H1 (cell line): ENCODE measurements at regions not wholly inside any gene's neighbourhood (a gene's known extent, or its start where the extent isn't known, plus 50 kb on each side); places are given as distances from the start of the nearest gene placed in this dataset.

ENCODE experiments used
- CTCF ChIA-PET: fragments of 300-600 bp; sonication (Branson Sonifier 250); formaldehyde crosslinking; loops from one replicate; lab custom pipeline; 2021; ENCODE audit not compliant: partially characterized antibody; lab: Charles Lee
- POLR2A ChIA-PET: fragments of 300-600 bp; sonication (Branson Sonifier 250); formaldehyde crosslinking; loops from one replicate; lab custom pipeline; 2021; ENCODE audit warnings: inconsistent platforms; ENCODE audit not compliant: partially characterized antibody; lab: Charles Lee
- DNase-seq, 2 experiments: peaks; one replicate each; pipeline versions ENCODE4 v3.0.0 to v3.0.0-alpha.2; 2010 to 2022; ENCODE audit warnings: low spot score in 2 of 2, low read depth in 1 of 2, mixed read lengths in 1 of 2
- FAIRE-seq: peaks from 2 replicates; lab custom pipeline; 2011; peaks lifted over from hg19 to GRCh38; lab: Jason Lieb, UNC
- H2AFZ ChIP-seq: 2 replicates; pipeline ENCODE4 v1.8.1; 2012; ENCODE audit warnings: low read length, inconsistent platforms
- H2AK5ac ChIP-seq: 2 replicates; pipeline ENCODE4 v1.6.1; 2013; ENCODE audit warnings: low read depth, low read length
- H2BK120ac ChIP-seq: replicated peaks from 2 replicates; pipeline ENCODE3; 2013; ENCODE audit warnings: low read depth, low read length, inconsistent platforms
- H2BK12ac ChIP-seq: 2 replicates; pipeline ENCODE4 v1.6.1; 2013; ENCODE audit warnings: low read depth, low read length
- H2BK15ac ChIP-seq: 2 replicates; pipeline ENCODE4 v1.6.1; 2013; ENCODE audit warnings: low read length
- H2BK20ac ChIP-seq: 2 replicates; pipeline ENCODE4 v1.6.1; 2013; ENCODE audit warnings: low read length
- H2BK5ac ChIP-seq: 2 replicates; pipeline ENCODE4 v1.6.1; 2013; ENCODE audit warnings: low read depth, low read length
- H3K14ac ChIP-seq: 2 replicates; pipeline ENCODE4 v1.6.1; 2013; ENCODE audit warnings: inconsistent platforms; ENCODE audit not compliant: insufficient read length
- H3K18ac ChIP-seq: 2 replicates; pipeline ENCODE4 v1.6.1; 2013; ENCODE audit warnings: low read length; ENCODE audit errors: extremely low read depth
- H3K23ac ChIP-seq: 2 replicates; pipeline ENCODE4 v1.6.1; 2013; ENCODE audit warnings: inconsistent platforms; ENCODE audit not compliant: insufficient read length
- H3K23me2 ChIP-seq: 2 replicates; pipeline ENCODE4 v1.6.1; 2013; ENCODE audit warnings: low read depth, low read length
- H3K27ac ChIP-seq: 2 replicates; pipeline ENCODE4 v1.6.1; 2011; ENCODE audit warnings: low read depth, low read length, inconsistent platforms
- H3K27me3 ChIP-seq, 4 experiments: replicated peaks in 1 of 4; 1 replicate in 1 of 4; 2 replicates in 3 of 4; pipeline versions ENCODE4 v1.6.1 to v1.8.1; 2011 to 2013; ENCODE audit warnings: low read length in 3 of 4, mild to moderate bottlenecking in 3 of 4, inconsistent platforms in 2 of 4, mixed read lengths in 2 of 4, moderate library complexity in 1 of 4; ENCODE audit not compliant: control insufficient read depth in 3 of 4, insufficient read depth in 3 of 4; ENCODE audit errors: extremely low read depth in 1 of 4
- H3K36me3 ChIP-seq, 4 experiments: 2 replicates each; pipeline versions ENCODE4 v1.6.1 to v1.8.1; 2011 to 2013; ENCODE audit warnings: mild to moderate bottlenecking in 4 of 4, low read length in 3 of 4, moderate library complexity in 2 of 4, control low read depth in 1 of 4, inconsistent platforms in 1 of 4; ENCODE audit not compliant: insufficient read depth in 4 of 4, control insufficient read depth in 2 of 4
- H3K4ac ChIP-seq: replicated peaks from 2 replicates; pipeline ENCODE3; 2013; ENCODE audit warnings: low read length, low read depth, mixed read lengths, inconsistent platforms; ENCODE audit not compliant: insufficient read length
- H3K4me1 ChIP-seq, 4 experiments: replicated peaks in 1 of 4; 1 replicate in 1 of 4; 2 replicates in 3 of 4; pipeline versions ENCODE4 v1.6.1 to v1.8.1; 2011 to 2013; ENCODE audit warnings: low read length in 3 of 4, inconsistent platforms in 2 of 4, mixed read lengths in 1 of 4; ENCODE audit not compliant: insufficient read depth in 4 of 4, control insufficient read depth in 3 of 4
- H3K4me2 ChIP-seq, 2 experiments: 2 replicates each; pipeline versions ENCODE4 v1.6.1 to v1.8.1; 2011 to 2013; ENCODE audit warnings: low read depth in 2 of 2, low read length in 2 of 2, control low read depth in 1 of 2, inconsistent platforms in 1 of 2, mild to moderate bottlenecking in 1 of 2; ENCODE audit not compliant: insufficient read depth in 1 of 2
- H3K4me3 ChIP-seq, 4 experiments: fragments of 200-600, 300-600 bp in 1 of 4; sonication (generic), shearing (Covaris generic), sonication (Bioruptor Twin) in 1 of 4; 2 replicates each; pipeline versions ENCODE4 v1.5.1 to v1.8.1; 2011 to 2016; ENCODE audit warnings: low read length in 4 of 4, low read depth in 3 of 4, control low read depth in 2 of 4, inconsistent platforms in 2 of 4, mild to moderate bottlenecking in 2 of 4, mixed read lengths in 1 of 4, moderate library complexity in 1 of 4; ENCODE audit not compliant: insufficient read depth in 2 of 4; ENCODE audit errors: extremely low read depth in 1 of 4
- H3K56ac ChIP-seq: replicated peaks from 2 replicates; pipeline ENCODE3; 2013; ENCODE audit warnings: low read depth, mild to moderate bottlenecking, mixed read lengths, low read length, inconsistent platforms; ENCODE audit not compliant: insufficient read length
- H3K79me1 ChIP-seq: 2 replicates; pipeline ENCODE4 v1.6.1; 2013; ENCODE audit warnings: low read depth, low read length, control low read depth
- H3K79me2 ChIP-seq, 2 experiments: 2 replicates each; pipeline versions ENCODE4 v1.6.1 to v1.8.1; 2012 to 2013; ENCODE audit warnings: low read length in 2 of 2, mild to moderate bottlenecking in 2 of 2, inconsistent platforms in 1 of 2; ENCODE audit not compliant: insufficient read depth in 2 of 2, control insufficient read depth in 1 of 2
- H3K9ac ChIP-seq, 4 experiments: replicated peaks in 1 of 4; 1 replicate in 1 of 4; 2 replicates in 3 of 4; pipeline versions ENCODE4 v1.6.1 to v1.8.1; 2011 to 2013; ENCODE audit warnings: low read depth in 3 of 4, low read length in 3 of 4, control low read depth in 2 of 4, mild to moderate bottlenecking in 2 of 4, moderate library complexity in 2 of 4, inconsistent platforms in 1 of 4; ENCODE audit errors: extremely low read depth in 1 of 4
- H3K9me3 ChIP-seq, 2 experiments: 2 replicates each; pipeline versions ENCODE4 v1.6.1 to v1.8.1; 2012 to 2013; ENCODE audit warnings: mild to moderate bottlenecking in 2 of 2, moderate library complexity in 2 of 2, control low read depth in 1 of 2, inconsistent platforms in 1 of 2, low read depth in 1 of 2, low read length in 1 of 2, mixed read lengths in 1 of 2; ENCODE audit not compliant: insufficient read depth in 2 of 2
- H4K20me1 ChIP-seq, 2 experiments: replicated peaks in 1 of 2; 2 replicates each; pipeline versions ENCODE3 to v1.8.1; 2011 to 2013; ENCODE audit warnings: inconsistent platforms in 2 of 2, low read length in 2 of 2, mild to moderate bottlenecking in 1 of 2; ENCODE audit not compliant: insufficient read depth in 2 of 2, control insufficient read depth in 1 of 2
- H4K5ac ChIP-seq: 2 replicates; pipeline ENCODE4 v1.6.1; 2013; ENCODE audit warnings: low read length, low read depth, mixed read lengths, inconsistent platforms; ENCODE audit not compliant: insufficient read length
- H4K8ac ChIP-seq: 2 replicates; pipeline ENCODE4 v1.8.0; 2013; ENCODE audit warnings: mild to moderate bottlenecking, moderate library complexity, low read length, inconsistent platforms; ENCODE audit not compliant: insufficient read depth; ENCODE audit errors: extremely low read depth
- H4K91ac ChIP-seq: replicated peaks from 2 replicates; pipeline ENCODE3; 2013; ENCODE audit warnings: low read length, mixed read lengths, inconsistent platforms; ENCODE audit not compliant: insufficient read length
- BACH1 ChIP-seq: IDR thresholded peaks from 2 replicates; pipeline ENCODE4 v1.6.1; 2012; ENCODE audit warnings: low read length, improper control_type of control experiment
- RAD21 ChIP-seq, 2 experiments: IDR thresholded peaks in 1 of 2; conservative IDR thresholded peaks in 1 of 2; 2 replicates each; pipeline ENCODE4 v1.6.1; 2011; ENCODE audit warnings: low read depth in 2 of 2, low read length in 2 of 2, improper control_type of control experiment in 1 of 2, inconsistent platforms in 1 of 2, mild to moderate bottlenecking in 1 of 2, moderate library complexity in 1 of 2
- WGBS, 2 experiments: shearing (Covaris generic) in 1 of 2; methylation state at CpG; one replicate each; pipeline versions ENCODE4 v1.1.6 to v1.1.7; 2013 to 2015; ENCODE audit warnings: low lambda C conversion rate in 2 of 2, mixed read lengths in 2 of 2, inconsistent platforms in 1 of 2, low coverage in 1 of 2, missing lambda C conversion rate in 1 of 2; ENCODE audit not compliant: insufficient replicate concordance in 2 of 2, insufficient coverage in 1 of 2, insufficient read length in 1 of 2; ENCODE audit errors: extremely low coverage in 1 of 2, missing lambda C conversion rate in 1 of 2; 5-methylcytosine and 5-hydroxymethylcytosine counted together

DNA sequence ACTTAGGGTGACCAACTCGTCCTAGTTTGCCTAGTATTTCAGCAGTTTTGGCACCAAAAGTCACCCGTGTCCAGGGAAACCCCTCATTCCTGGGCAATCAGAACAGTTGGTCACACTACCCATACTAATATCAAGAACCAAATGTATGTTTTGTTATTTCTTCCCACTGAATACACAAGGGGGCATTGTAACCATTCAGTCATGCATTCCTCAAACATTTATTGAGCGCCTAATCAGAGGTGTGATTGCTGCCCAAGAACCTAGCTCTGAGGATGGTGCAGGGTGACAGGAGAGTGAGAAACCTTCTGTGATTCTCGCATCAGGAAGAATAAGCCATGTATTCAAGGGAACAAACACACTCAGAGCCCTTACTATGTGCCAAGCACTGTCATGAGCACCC is 69.8 kb upstream of the RAI2 start:
- Histone ChIP-seq H3K23ac (no peak overlapping the region), H4K91ac (no peak overlapping the region), H4K5ac (no peak overlapping the region), H3K79me1 (no peaks in the 10 kb centered on the region), H3K79me2 (no peaks in the 10 kb centered on the region), H3K14ac (no peak overlapping the region), H3K27ac (no peak overlapping the region), H3K27me3 (no peaks in the 10 kb centered on the region), H3K4me1 (peaks cover 0 to 5% (median 0%) of the 10 kb centered on the region in 4 experiments; a peak in 3 of 7 replicates), H3K56ac (no peak overlapping the region), H2AK5ac (no peak overlapping the region), H2BK15ac (no peak overlapping the region), H3K4me3 (no peak overlapping the region), H3K4me2 (no peak overlapping the region), H2BK120ac (no peak overlapping the region), H3K9me3 (no peaks in the 10 kb centered on the region), H3K4ac (no peak overlapping the region), H3K18ac (no peak overlapping the region), H2BK5ac (no peak overlapping the region), H4K8ac (no peak overlapping the region), H2BK12ac (no peak overlapping the region), H4K20me1 (no peaks in the 10 kb centered on the region), H3K36me3 (no peaks in the 10 kb centered on the region), H2BK20ac (no peak overlapping the region), H3K9ac (no peak overlapping the region), H3K23me2 (no peaks in the 10 kb centered on the region), H2AFZ (no peak overlapping the region; the same call in 1 of the 2 replicates)
- FAIRE-seq: peak; percentile 28
- CTCF ChIA-PET: interaction anchor here (0.7 to 5.0 kb wide), 6 partner anchors 13 to 349 kb away, joined by 3 to 35 read pairs (median 4); no protein-coding TSS in a partner anchor
- 79% methylated on average over 4 of the region's 4 CpGs; no CpG with 5 or more reads in 1 of the 2 experiments for WGBS, 2 experiments
- no peak for TF ChIP-seq BACH1
- peak; percentile 19 to 29 for TF ChIP-seq RAD21 (IDR thresholded peaks at IDR 0.05 in 1 of 2, conservative IDR thresholded peaks at IDR 0.05 in 1 of 2; ENCODE audit: low read depth in 2 of 2, low read length in 2 of 2)
- no peak for DNase-seq
- POLR2A ChIA-PET: no interaction called here
